Suprapubic skin (tissue), 3 donors: ENCODE measurements at regions not wholly inside any gene's neighbourhood (a gene's known extent, or its start where the extent isn't known, plus 50 kb on each side); places are given as distances from the start of the nearest gene placed in this dataset.
"Not testable (repeated sequence)": the region's sequence is repeated elsewhere in the genome, so short reads cannot be mapped to it uniquely, and the experiment has no call there.

Experiments used
- EP300 ChIP-seq: sonication (generic); formaldehyde crosslinking; IDR thresholded peaks from one replicate; pipeline ENCODE4 v1.6.1; 2017; ENCODE audit warnings: antibody characterized with exemption
- POLR2A ChIP-seq, 2 donors: fragments of 450-650 bp; IDR thresholded peaks; one replicate each; pipeline ENCODE4 v1.6.1; 2017; ENCODE audit warnings: antibody characterized with exemption in 2 of 2, mild to moderate bottlenecking in 2 of 2, moderate library complexity in 2 of 2
- TF ChIP-seq, protein P1 (sequence below), 2 donors: fragments of 200-600 bp in 1 of 2; fragments of 450-650 bp in 1 of 2; sonication (generic) in 1 of 2; IDR thresholded peaks; one replicate each; pipeline ENCODE4 v1.5.1; 2016 to 2019; ENCODE audit warnings: antibody characterized with exemption in 2 of 2, mild to moderate bottlenecking in 1 of 2, moderate library complexity in 1 of 2

DNA sequence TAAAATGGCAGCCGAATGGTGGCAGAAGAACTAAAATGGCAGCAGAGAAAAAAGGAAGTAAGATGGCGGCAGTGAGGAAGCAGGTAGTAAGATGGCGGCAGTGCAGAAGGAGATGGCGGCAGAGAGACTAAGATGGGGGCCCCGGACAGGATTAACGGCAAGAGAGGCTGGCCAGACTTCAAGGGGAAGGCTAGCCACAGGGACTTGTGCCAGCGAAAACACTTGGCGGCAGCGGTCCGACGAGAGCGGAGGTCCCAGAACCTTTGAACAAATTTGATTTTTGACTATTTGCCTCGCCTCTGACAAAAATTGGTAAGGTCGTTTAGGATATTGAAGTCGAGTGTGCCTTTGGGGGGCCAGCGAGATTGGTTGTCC is 639.4 kb upstream of the DPP6 start:
- TF ChIP-seq, protein P1, sequence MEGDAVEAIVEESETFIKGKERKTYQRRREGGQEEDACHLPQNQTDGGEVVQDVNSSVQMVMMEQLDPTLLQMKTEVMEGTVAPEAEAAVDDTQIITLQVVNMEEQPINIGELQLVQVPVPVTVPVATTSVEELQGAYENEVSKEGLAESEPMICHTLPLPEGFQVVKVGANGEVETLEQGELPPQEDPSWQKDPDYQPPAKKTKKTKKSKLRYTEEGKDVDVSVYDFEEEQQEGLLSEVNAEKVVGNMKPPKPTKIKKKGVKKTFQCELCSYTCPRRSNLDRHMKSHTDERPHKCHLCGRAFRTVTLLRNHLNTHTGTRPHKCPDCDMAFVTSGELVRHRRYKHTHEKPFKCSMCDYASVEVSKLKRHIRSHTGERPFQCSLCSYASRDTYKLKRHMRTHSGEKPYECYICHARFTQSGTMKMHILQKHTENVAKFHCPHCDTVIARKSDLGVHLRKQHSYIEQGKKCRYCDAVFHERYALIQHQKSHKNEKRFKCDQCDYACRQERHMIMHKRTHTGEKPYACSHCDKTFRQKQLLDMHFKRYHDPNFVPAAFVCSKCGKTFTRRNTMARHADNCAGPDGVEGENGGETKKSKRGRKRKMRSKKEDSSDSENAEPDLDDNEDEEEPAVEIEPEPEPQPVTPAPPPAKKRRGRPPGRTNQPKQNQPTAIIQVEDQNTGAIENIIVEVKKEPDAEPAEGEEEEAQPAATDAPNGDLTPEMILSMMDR (IDR thresholded peaks at IDR 0.05): not testable (repeated sequence)
- TF ChIP-seq POLR2A (IDR thresholded peaks at IDR 0.05); EP300: not testable (repeated sequence)
